Activated CD4-positive, alpha-beta memory T cell treated with anti-CD3 and anti-CD28 coated beads for 36 hours (primary cell): ENCODE measurements at regions not wholly inside any gene's neighbourhood (a gene's known extent, or its start where the extent isn't known, plus 50 kb on each side); places are given as distances from the start of the nearest gene placed in this dataset.
"Not testable (repeated sequence)": the region's sequence is repeated elsewhere in the genome, so short reads cannot be mapped to it uniquely, and the experiment has no call there.

Experiments
- CTCF ChIA-PET: fragments of 350-600 bp; sonication (Branson Sonifier 250); formaldehyde crosslinking; loops from one replicate; lab custom pipeline; 2021; ENCODE audit warnings: antibody characterized with exemption, inconsistent platforms; lab: Charles Lee
- POLR2A ChIA-PET: fragments of 350-600 bp; sonication (Branson Sonifier 250); formaldehyde crosslinking; loops from one replicate; lab custom pipeline; 2021; ENCODE audit warnings: antibody characterized with exemption; lab: Charles Lee
- DNase-seq: peaks from one replicate; pipeline ENCODE4 v3.0.0-alpha.2; 2020
- H3K27ac Mint-ChIP-seq: one replicate; pipeline ENCODE4 v1.8.0; 2021; ENCODE audit warnings: mixed read lengths
- H3K27me3 Mint-ChIP-seq: one replicate; pipeline ENCODE4 v1.8.0; 2021; ENCODE audit warnings: mixed read lengths
- H3K36me3 Mint-ChIP-seq: one replicate; pipeline ENCODE4 v1.8.0; 2021; ENCODE audit warnings: mixed read lengths
- H3K4me1 Mint-ChIP-seq: one replicate; pipeline ENCODE4 v1.8.0; 2021; ENCODE audit warnings: low read depth, mixed read lengths
- H3K4me3 Mint-ChIP-seq: one replicate; pipeline ENCODE4 v1.8.0; 2021; ENCODE audit warnings: mild to moderate bottlenecking, mixed read lengths
- H3K9me3 Mint-ChIP-seq: one replicate; pipeline ENCODE4 v1.8.0; 2021; ENCODE audit warnings: mixed read lengths
- intact Hi-C: fragments of 100-400 bp; cut with micrococcal nuclease; formaldehyde crosslinking; loops from one replicate; pipeline ENCODE4 v1.15.1; 2023

DNA sequence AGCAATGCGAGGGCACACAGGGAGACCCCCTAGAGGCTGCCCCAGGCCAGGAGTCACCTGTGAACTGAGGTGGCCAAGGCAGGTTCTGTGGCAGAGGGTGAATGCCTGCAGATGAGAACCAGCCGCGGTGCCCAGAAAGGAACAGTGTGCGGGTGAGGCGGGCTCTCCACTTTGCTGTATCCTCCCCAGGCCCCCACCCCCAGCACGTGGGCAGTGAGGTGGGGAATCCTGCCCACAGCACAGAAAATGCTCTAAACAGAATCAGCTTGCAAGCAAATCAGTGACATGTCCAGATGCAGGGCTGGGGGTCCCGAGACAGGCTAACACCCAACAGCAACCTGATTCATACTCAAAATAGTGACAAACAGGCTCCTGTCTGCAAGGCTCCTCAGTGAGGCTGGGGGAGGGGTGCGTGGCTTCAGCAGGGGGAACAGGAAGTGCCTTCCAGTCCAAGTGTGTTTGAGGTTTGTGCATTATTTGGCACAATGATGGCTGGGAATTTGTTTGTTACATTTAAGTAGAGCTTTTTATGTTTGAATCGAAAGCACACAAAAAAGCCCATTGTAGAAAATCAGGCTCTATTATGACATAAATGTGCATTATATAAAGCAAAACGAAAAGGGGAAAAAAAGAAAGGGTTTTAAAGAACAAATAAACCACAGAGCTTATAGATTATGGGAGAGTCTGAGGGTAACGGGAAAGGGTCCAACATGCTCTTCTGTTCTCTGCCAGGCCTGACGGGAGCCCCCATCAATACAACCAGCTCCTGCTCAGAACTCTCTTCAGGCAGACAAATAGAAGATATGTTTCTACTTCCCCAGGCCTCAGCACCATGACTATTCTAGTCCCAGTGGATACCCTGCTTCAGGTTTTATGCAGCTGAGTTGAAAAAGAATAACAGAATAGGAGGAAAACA, 201.3 kb downstream of the HSD17B3 start:
- Mint-ChIP-seq H3K4me3 (no peak overlapping the region), H3K27me3 (peaks cover 8% of the 10 kb centered on the region), H3K9me3 (peaks cover 20% of the 10 kb centered on the region), H3K36me3 (peaks cover 5% of the 10 kb centered on the region), H3K27ac (no peak overlapping the region), H3K4me1 (peaks cover 3% of the 10 kb centered on the region)
- intact Hi-C loops: no loop called here
- DNase-seq: no peak
- ChIA-PET CTCF (no interaction called here), POLR2A (no interaction called here)

DNA sequence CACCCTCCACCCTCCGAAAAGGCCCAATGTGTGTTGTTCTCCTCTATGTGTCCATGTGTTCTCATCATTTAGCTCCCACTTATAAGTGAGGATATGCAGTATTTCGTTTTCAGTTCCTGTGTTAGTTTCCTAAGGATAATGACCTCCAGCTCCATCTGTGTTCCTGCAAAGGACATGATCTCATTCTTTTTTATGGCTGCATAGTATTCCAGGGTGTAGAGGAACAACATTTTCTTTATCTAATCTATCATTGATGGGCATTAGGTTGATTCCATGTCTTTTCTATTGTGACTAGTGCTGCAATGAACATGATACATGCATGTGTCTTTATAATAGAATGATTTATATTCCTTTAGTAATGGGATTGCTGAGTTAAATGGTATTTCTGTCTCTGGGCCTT, 211.3 kb downstream of the HSD17B3 start:
- CTCF ChIA-PET, H3K4me3 Mint-ChIP-seq, POLR2A ChIA-PET, DNase-seq, H3K27ac Mint-ChIP-seq, H3K36me3 Mint-ChIP-seq, H3K9me3 Mint-ChIP-seq, intact Hi-C loops, H3K4me1 Mint-ChIP-seq: not testable (repeated sequence)
- H3K27me3 Mint-ChIP-seq: peaks cover 12% of the 10 kb centered on the region

- no peak for DNase-seq
- intact Hi-C loops: no loop called here
- Mint-ChIP-seq H3K27ac (no peak overlapping the region), H3K9me3 (no peaks in the 10 kb centered on the region), H3K4me1 (no peaks in the 10 kb centered on the region), H3K36me3 (no peaks in the 10 kb centered on the region), H3K27me3 (peaks cover 12% of the 10 kb centered on the region), H3K4me3 (no peak overlapping the region)
- ChIA-PET POLR2A (no interaction called here), CTCF (no interaction called here)
Observed at GRCh38 chr9:96089452-96090085, 212.4 kb downstream of the HSD17B3 start.

GRCh38 chr9:96088510-96088909, 213.0 kb downstream of the ERCC6L2 start:
- intact Hi-C loops: no loop called here
- no peaks in the 10 kb centered on the region for H3K9me3 Mint-ChIP-seq
- CTCF ChIA-PET: no interaction called here
- no peaks in the 10 kb centered on the region for H3K4me1 Mint-ChIP-seq
- H3K36me3 Mint-ChIP-seq: no peaks in the 10 kb centered on the region
- DNase-seq: no peak
- H3K27me3 Mint-ChIP-seq: peaks cover 12% of the 10 kb centered on the region
- no peak overlapping the region for H3K27ac Mint-ChIP-seq
- no peak overlapping the region for H3K4me3 Mint-ChIP-seq
- POLR2A ChIA-PET: no interaction called here

GRCh38 chr9:96087669-96088299, 212.3 kb downstream of the ERCC6L2 start:
- intact Hi-C loops: no loop called here
- Mint-ChIP-seq H3K27me3 (peaks cover 12% of the 10 kb centered on the region), H3K9me3 (no peaks in the 10 kb centered on the region), H3K4me3 (no peak overlapping the region), H3K36me3 (no peaks in the 10 kb centered on the region), H3K27ac (no peak overlapping the region), H3K4me1 (no peaks in the 10 kb centered on the region)
- CTCF ChIA-PET: no interaction called here
- POLR2A ChIA-PET: no interaction called here
- DNase-seq: no peak

DNA sequence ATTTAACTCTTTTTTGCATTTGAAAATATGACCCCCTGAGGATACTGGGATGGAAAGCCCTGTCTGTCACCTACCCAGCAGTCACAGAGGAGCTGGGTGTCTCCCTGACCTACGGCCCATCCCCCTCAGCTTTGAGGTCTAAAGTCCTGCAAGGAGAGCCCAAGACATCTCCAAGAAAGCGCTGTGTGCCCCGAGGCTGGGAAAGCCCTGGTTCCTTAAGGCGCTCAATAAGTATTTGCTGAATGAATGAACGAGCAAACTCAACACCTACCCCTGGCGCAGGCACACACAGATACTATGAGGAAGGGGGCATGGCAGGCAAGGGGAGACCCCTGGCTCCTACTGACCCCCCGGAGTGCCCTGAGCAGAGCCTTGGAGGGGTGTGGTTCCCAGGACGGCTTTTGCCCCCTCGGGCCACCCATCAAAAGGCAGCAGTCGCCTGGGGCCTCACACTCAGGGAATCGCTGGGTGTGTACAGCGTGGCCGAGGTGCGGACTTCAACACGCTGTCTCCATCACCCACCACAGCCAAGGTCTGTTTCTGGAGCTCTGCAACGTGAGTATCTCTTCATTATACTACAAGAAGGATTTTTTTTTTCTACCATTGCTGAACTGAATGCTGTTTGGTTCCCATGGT, 211.6 kb downstream of the ERCC6L2 start:
- ChIA-PET POLR2A (no interaction called here), CTCF (no interaction called here)
- H3K36me3 Mint-ChIP-seq: no peaks in the 10 kb centered on the region

GRCh38 chr9:96085491-96086143, 210.1 kb downstream of the ERCC6L2 start:
- Mint-ChIP-seq H3K27ac (no peak overlapping the region), H3K27me3 (peaks cover 12% of the 10 kb centered on the region), H3K4me3 (no peak overlapping the region), H3K9me3 (no peaks in the 10 kb centered on the region), H3K4me1 (no peaks in the 10 kb centered on the region), H3K36me3 (no peaks in the 10 kb centered on the region)
- ChIA-PET CTCF (interaction anchor here (0.6 kb wide), 1 partner anchor 591 kb away, joined by 3 read pairs; no protein-coding TSS in a partner anchor), POLR2A (no interaction called here)
- no peak for DNase-seq
- intact Hi-C loops: no loop called here

More for the DNA sequence above, 211.6 kb downstream of the ERCC6L2 start:
- Mint-ChIP-seq H3K27me3 (peaks cover 12% of the 10 kb centered on the region), H3K4me1 (no peaks in the 10 kb centered on the region), H3K4me3 (no peak overlapping the region), H3K9me3 (no peaks in the 10 kb centered on the region), H3K27ac (no peak overlapping the region)
- no peak for DNase-seq
- intact Hi-C loops: no loop called here

DNA sequence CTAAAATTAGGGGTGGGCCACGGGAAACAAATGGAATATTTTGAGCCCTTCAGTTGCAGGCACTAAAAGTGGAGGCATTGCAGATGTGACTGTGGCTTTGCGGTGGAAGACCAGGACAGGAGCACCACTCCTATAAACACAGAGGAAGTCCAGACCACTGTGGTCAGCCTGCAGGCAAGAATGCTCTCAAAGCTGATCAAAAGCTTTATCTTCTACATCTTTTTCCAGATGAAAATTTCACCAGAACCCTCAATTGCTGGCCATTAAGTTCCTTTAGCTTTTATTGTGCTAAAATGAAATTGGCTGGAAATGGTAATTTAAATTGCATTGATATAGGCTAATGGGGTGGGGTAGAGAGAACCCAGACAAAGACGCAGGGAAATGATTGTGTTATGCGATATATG, 208.8 kb downstream of the ERCC6L2 start:
- H3K27ac Mint-ChIP-seq: no peak overlapping the region
- H3K9me3 Mint-ChIP-seq: no peaks in the 10 kb centered on the region
- no peaks in the 10 kb centered on the region for H3K36me3 Mint-ChIP-seq
- ChIA-PET POLR2A (no interaction called here), CTCF (no interaction called here)
- no peak overlapping the region for H3K4me3 Mint-ChIP-seq
- intact Hi-C loops: no loop called here
- peaks cover 10% of the 10 kb centered on the region for H3K27me3 Mint-ChIP-seq
- no peak for DNase-seq
- no peaks in the 10 kb centered on the region for H3K4me1 Mint-ChIP-seq

DNA sequence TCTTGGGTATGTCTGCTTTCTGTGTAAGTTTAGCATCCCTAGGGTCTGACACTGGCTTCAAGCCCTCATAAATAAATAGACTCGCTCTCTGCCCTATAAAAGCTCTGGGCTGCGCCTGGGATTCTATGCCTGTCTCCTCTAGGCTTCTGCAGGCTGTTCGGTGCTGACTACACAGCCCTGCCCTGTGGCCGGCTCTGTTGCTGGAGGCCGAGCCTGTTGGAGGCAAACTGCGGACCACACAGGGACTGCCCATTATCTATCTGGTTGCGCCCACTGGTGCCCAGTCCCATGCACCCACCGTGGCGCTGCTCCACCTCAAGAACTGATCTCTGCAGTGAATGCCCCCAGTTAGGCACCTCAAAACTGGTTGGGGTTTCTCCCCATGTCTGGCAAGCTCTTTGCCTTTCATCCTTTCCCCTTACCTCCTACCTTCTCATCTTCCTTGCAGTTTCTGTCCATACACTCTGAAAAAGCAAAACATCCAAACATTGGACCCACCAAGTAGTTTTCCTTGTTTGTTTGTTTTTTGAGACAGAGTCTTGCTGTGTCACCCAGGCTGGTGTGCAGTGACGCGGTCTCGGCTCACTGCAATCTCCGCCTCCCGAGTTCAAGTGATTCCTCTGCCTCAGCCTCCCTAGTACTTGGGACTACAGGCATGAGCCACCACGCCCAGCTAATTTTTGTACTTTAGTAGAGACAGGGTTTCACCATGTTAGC, 207.2 kb downstream of the ERCC6L2 start:
- Mint-ChIP-seq H3K27ac (no peak overlapping the region), H3K4me1 (no peaks in the 10 kb centered on the region), H3K27me3 (peaks cover 3% of the 10 kb centered on the region), H3K36me3 (no peaks in the 10 kb centered on the region), H3K9me3 (no peaks in the 10 kb centered on the region), H3K4me3 (no peak overlapping the region)
- no peak for DNase-seq
- intact Hi-C loops: no loop called here
- POLR2A ChIA-PET: no interaction called here
- CTCF ChIA-PET: no interaction called here

DNA sequence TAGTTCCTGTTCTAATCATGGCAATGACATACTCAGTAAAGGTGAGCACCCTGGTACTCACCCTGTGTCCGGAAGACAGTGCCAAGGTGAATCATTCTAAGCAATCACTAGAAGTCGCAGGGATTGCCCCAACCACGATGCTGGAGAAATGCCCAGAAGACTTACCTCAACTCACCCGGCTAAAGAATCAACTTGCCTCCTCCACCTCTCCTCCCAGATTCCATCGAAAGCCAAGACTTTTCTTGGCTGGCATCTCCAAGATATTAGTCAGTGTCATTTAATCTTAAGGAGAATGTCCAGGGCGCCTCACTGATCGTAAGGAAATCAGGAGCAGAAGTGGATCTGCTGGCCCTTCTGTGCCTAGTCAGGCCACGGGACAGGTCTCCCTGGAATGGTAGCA, 204.9 kb downstream of the ERCC6L2 start:
- H3K36me3 Mint-ChIP-seq: no peaks in the 10 kb centered on the region
- no peaks in the 10 kb centered on the region for H3K4me1 Mint-ChIP-seq
- H3K27ac Mint-ChIP-seq: no peak overlapping the region
- CTCF ChIA-PET: no interaction called here
- H3K4me3 Mint-ChIP-seq: no peak overlapping the region
- intact Hi-C loops: no loop called here
- POLR2A ChIA-PET: no interaction called here
- no peaks in the 10 kb centered on the region for H3K27me3 Mint-ChIP-seq
- H3K9me3 Mint-ChIP-seq: no peaks in the 10 kb centered on the region
- DNase-seq: no peak

- Mint-ChIP-seq H3K36me3 (no peaks in the 10 kb centered on the region), H3K9me3 (no peaks in the 10 kb centered on the region)
- CTCF ChIA-PET: no interaction called here
Observed at GRCh38 chr9:96079779-96080178, 204.3 kb downstream of the ERCC6L2 start.

More at GRCh38 chr9:96079779-96080178, 204.3 kb downstream of the ERCC6L2 start:
- Mint-ChIP-seq H3K4me3 (no peak overlapping the region), H3K4me1 (peaks cover 5% of the 10 kb centered on the region), H3K27me3 (no peaks in the 10 kb centered on the region), H3K27ac (no peak overlapping the region)
- POLR2A ChIA-PET: no interaction called here
- DNase-seq: no peak
- intact Hi-C loops: no loop called here
